Liver (tissue), 8 donors: ENCODE measurements at regions not wholly inside any gene's neighbourhood (a gene's known extent, or its start where the extent isn't known, plus 50 kb on each side); places are given as distances from the start of the nearest gene placed in this dataset.

Experiments used
- DNase-seq: peaks from one replicate; pipeline ENCODE4 v3.0.0-alpha.2; 2017; ENCODE audit warnings: low spot score
- H3K27ac ChIP-seq, 2 donors: one replicate each; pipeline ENCODE4 v1.7.0; 2013; ENCODE audit warnings: inconsistent platforms in 2 of 2, low read length in 2 of 2, control low read depth in 1 of 2, low read depth in 1 of 2, mild to moderate bottlenecking in 1 of 2
- H3K27me3 ChIP-seq, 4 donors: one replicate each; pipeline versions ENCODE4 v1.6.1 to v1.7.0; 2013; ENCODE audit warnings: low read length in 3 of 4, inconsistent platforms in 1 of 4, mild to moderate bottlenecking in 1 of 4, moderate library complexity in 1 of 4; ENCODE audit not compliant: control insufficient read depth in 4 of 4, insufficient read depth in 4 of 4
- H3K36me3 ChIP-seq, 4 donors: one replicate each; pipeline versions ENCODE4 v1.6.1 to v1.7.0; 2013; ENCODE audit warnings: low read length in 3 of 4, mild to moderate bottlenecking in 3 of 4, low read depth in 1 of 4, moderate library complexity in 1 of 4; ENCODE audit not compliant: control insufficient read depth in 4 of 4, insufficient read depth in 3 of 4
- H3K4me1 ChIP-seq, 4 donors: one replicate each; pipeline versions ENCODE4 v1.6.1 to v1.7.0; 2013; ENCODE audit warnings: low read length in 3 of 4, mild to moderate bottlenecking in 3 of 4, moderate library complexity in 1 of 4; ENCODE audit not compliant: control insufficient read depth in 4 of 4, insufficient read depth in 4 of 4
- H3K4me3 ChIP-seq, 3 donors: one replicate each; pipeline versions ENCODE4 v1.6.1 to v1.7.0; 2013; ENCODE audit warnings: low read length in 3 of 3, control low read depth in 1 of 3, low read depth in 1 of 3, mild to moderate bottlenecking in 1 of 3
- H3K9ac ChIP-seq, 2 donors: one replicate each; pipeline ENCODE4 v1.7.0; 2013; ENCODE audit warnings: low read length in 2 of 2, mild to moderate bottlenecking in 2 of 2, moderate library complexity in 2 of 2, control low read depth in 1 of 2, low read depth in 1 of 2
- H3K9me3 ChIP-seq, 4 donors: one replicate each; pipeline versions ENCODE4 v1.6.1 to v1.7.0; 2013; ENCODE audit warnings: low read length in 3 of 4; ENCODE audit not compliant: control insufficient read depth in 4 of 4
- FOXA2 ChIP-seq: IDR thresholded peaks from 2 replicates; pipeline ENCODE4 v1.6.1; 2016; ENCODE audit warnings: antibody characterized with exemption
- GABPA ChIP-seq, 2 donors: IDR thresholded peaks in 1 of 2; conservative IDR thresholded peaks in 1 of 2; 2 replicates each; pipeline ENCODE4 v1.6.1; 2016; ENCODE audit warnings: antibody characterized with exemption in 2 of 2, mild to moderate bottlenecking in 1 of 2, moderate library complexity in 1 of 2
- JUND ChIP-seq, 2 donors: IDR thresholded peaks; 2 replicates each; pipeline ENCODE4 v1.6.1; 2016; ENCODE audit warnings: antibody characterized with exemption in 2 of 2
- TAF1 ChIP-seq: conservative IDR thresholded peaks from 2 replicates; pipeline ENCODE4 v1.6.1; 2016; ENCODE audit warnings: antibody characterized with exemption, mild to moderate bottlenecking
- YY1 ChIP-seq: IDR thresholded peaks from 2 replicates; pipeline ENCODE4 v1.6.1; 2016; ENCODE audit warnings: antibody characterized with exemption, mild to moderate bottlenecking
- WGBS: extraction: QIAGEN DNeasy Blood & Tissue Kit; methylation state at CpG from one replicate; pipeline ENCODE4 v1.1.7; 2013; 5-methylcytosine and 5-hydroxymethylcytosine counted together
- TF ChIP-seq, protein P1 (sequence below): IDR thresholded peaks from 2 replicates; pipeline ENCODE4 v1.6.1; 2016; ENCODE audit warnings: antibody characterized with exemption
- TF ChIP-seq, protein P2 (sequence below): IDR thresholded peaks from 2 replicates; pipeline ENCODE4 v1.6.1; 2016; ENCODE audit warnings: antibody characterized with exemption
- TF ChIP-seq, protein P3 (sequence below): IDR thresholded peaks from 2 replicates; pipeline ENCODE4 v1.6.1; 2016; ENCODE audit warnings: antibody characterized with exemption, mild to moderate bottlenecking
- TF ChIP-seq, protein P4 (sequence below): IDR thresholded peaks from 2 replicates; pipeline ENCODE4 v1.6.1; 2016; ENCODE audit warnings: antibody characterized with exemption
- TF ChIP-seq, protein P5 (sequence below): fragments of 150-350 bp; IDR thresholded peaks from 2 replicates; pipeline ENCODE4 v1.5.1; 2017; ENCODE audit warnings: improper control_type of control experiment, low read depth, low read length; ENCODE audit not compliant: missing input control
- donor health status: healthy.
- donor health status: healthy.
- donor health status: healthy.
- donor health status: healthy.
- donor health status: healthy.

DNA sequence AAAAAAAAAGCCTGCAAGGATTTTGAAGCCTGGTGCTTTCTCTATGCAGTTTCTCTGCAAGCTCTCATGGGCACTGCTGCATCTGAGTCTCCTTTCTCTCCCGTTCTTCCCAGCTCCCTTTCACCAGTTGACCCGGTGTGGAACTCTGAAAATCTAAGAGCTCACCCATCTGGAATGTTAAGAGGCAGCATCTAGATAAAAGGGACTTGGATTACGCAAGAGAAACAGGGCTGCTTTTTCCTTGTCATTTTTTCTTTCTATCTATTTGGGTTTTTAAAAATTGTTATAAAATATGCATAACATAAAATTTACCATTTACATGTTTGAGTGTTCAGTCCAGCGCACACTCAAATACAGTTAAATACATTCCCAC, 95.2 kb upstream of the RPS6KA3 start (continued):
- TF ChIP-seq, protein P1, sequence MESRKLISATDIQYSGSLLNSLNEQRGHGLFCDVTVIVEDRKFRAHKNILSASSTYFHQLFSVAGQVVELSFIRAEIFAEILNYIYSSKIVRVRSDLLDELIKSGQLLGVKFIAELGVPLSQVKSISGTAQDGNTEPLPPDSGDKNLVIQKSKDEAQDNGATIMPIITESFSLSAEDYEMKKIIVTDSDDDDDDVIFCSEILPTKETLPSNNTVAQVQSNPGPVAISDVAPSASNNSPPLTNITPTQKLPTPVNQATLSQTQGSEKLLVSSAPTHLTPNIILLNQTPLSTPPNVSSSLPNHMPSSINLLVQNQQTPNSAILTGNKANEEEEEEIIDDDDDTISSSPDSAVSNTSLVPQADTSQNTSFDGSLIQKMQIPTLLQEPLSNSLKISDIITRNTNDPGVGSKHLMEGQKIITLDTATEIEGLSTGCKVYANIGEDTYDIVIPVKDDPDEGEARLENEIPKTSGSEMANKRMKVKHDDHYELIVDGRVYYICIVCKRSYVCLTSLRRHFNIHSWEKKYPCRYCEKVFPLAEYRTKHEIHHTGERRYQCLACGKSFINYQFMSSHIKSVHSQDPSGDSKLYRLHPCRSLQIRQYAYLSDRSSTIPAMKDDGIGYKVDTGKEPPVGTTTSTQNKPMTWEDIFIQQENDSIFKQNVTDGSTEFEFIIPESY: no peak
- TF ChIP-seq JUND (IDR thresholded peaks at IDR 0.05) (no peak), TAF1 (no peak)
- TF ChIP-seq, protein P2, sequence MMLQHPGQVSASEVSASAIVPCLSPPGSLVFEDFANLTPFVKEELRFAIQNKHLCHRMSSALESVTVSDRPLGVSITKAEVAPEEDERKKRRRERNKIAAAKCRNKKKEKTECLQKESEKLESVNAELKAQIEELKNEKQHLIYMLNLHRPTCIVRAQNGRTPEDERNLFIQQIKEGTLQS: no peak

DNA sequence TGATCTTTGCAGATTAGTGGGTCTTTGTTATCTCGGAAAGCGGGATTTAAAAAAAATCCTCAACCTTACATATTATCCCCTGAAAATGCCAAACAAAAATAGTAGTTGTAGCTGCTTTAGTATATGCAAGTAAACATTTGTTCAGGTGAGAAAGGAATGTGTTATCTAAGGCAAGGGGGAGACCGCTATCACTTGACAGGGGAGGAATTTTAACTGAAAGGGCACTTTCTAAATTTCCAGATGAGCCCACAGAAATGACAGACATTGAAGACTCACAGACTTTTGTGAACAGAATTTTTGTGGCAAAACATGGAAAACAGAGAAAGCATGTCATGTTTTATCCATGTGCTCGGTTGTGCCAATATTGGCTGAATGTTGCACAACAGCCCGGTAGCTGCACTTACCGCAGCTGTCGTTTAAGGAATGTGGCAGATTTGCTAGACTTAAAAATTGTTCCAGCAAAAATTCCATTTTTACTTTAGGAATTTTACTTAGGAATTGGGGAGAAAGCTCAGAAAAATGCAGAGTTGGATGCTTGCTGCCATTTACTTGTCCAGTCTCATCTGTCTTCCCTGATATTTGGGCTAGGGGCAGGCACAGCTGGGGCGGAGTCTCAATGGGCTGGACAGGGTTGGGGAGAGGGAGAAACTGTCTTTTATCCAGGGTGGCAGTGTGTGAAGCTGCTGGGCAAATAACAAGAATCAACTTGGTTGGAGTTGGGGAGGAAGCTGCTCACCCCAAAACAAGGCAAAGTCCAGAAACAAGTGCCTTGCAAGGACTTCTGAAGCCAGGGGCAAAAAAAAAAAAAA, 94.6 kb upstream of the RPS6KA3 start:
- WGBS: 43% methylated on average over 8 of the region's 8 CpGs
- no peak overlapping the region for H3K27ac ChIP-seq
- DNase-seq: no peak

More for the DNA sequence above, 94.6 kb upstream of the RPS6KA3 start:
- Histone ChIP-seq H3K4me1 (peaks cover 0 to 6% (median 3%) of the 10 kb centered on the region in 4 donors), H3K36me3 (no peaks in the 10 kb centered on the region), H3K9ac (no peak overlapping the region), H3K27me3 (peaks cover 0 to 8% (median 0%) of the 10 kb centered on the region in 4 donors), H3K9me3 (no peaks in the 10 kb centered on the region), H3K4me3 (no peak overlapping the region)
- TF ChIP-seq GABPA (IDR thresholded peaks at IDR 0.05 in 1 of 2, conservative IDR thresholded peaks at IDR 0.05 in 1 of 2) (no peak), TAF1 (no peak), YY1 (no peak), FOXA2 (no peak)
- TF ChIP-seq, protein P3, sequence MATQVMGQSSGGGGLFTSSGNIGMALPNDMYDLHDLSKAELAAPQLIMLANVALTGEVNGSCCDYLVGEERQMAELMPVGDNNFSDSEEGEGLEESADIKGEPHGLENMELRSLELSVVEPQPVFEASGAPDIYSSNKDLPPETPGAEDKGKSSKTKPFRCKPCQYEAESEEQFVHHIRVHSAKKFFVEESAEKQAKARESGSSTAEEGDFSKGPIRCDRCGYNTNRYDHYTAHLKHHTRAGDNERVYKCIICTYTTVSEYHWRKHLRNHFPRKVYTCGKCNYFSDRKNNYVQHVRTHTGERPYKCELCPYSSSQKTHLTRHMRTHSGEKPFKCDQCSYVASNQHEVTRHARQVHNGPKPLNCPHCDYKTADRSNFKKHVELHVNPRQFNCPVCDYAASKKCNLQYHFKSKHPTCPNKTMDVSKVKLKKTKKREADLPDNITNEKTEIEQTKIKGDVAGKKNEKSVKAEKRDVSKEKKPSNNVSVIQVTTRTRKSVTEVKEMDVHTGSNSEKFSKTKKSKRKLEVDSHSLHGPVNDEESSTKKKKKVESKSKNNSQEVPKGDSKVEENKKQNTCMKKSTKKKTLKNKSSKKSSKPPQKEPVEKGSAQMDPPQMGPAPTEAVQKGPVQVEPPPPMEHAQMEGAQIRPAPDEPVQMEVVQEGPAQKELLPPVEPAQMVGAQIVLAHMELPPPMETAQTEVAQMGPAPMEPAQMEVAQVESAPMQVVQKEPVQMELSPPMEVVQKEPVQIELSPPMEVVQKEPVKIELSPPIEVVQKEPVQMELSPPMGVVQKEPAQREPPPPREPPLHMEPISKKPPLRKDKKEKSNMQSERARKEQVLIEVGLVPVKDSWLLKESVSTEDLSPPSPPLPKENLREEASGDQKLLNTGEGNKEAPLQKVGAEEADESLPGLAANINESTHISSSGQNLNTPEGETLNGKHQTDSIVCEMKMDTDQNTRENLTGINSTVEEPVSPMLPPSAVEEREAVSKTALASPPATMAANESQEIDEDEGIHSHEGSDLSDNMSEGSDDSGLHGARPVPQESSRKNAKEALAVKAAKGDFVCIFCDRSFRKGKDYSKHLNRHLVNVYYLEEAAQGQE: no peak
- TF ChIP-seq, protein P4, sequence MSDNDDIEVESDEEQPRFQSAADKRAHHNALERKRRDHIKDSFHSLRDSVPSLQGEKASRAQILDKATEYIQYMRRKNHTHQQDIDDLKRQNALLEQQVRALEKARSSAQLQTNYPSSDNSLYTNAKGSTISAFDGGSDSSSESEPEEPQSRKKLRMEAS: no peak
- TF ChIP-seq, protein P5, sequence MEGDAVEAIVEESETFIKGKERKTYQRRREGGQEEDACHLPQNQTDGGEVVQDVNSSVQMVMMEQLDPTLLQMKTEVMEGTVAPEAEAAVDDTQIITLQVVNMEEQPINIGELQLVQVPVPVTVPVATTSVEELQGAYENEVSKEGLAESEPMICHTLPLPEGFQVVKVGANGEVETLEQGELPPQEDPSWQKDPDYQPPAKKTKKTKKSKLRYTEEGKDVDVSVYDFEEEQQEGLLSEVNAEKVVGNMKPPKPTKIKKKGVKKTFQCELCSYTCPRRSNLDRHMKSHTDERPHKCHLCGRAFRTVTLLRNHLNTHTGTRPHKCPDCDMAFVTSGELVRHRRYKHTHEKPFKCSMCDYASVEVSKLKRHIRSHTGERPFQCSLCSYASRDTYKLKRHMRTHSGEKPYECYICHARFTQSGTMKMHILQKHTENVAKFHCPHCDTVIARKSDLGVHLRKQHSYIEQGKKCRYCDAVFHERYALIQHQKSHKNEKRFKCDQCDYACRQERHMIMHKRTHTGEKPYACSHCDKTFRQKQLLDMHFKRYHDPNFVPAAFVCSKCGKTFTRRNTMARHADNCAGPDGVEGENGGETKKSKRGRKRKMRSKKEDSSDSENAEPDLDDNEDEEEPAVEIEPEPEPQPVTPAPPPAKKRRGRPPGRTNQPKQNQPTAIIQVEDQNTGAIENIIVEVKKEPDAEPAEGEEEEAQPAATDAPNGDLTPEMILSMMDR: no peak
